ENCODE measurements at regions not wholly inside any gene's neighbourhood (a gene's known extent, or its start where the extent isn't known, plus 50 kb on each side); places are given as distances from the start of the nearest gene placed in this dataset.

- H3K27ac Mint-ChIP-seq (ENCODE audit: unreplicated experiment) = no peak overlapping the region
- FAIRE-seq = no peak
- Histone ChIP-seq H3K27ac (ENCODE audit: low read depth, low read length) (no peak overlapping the region), H3K4me3 (ENCODE audit: insufficient read depth, low read depth, low read length) (no peak overlapping the region), H3K4me1 (ENCODE audit: insufficient read depth, low read length) (no peaks in the 10 kb centered on the region), H3K36me3 (ENCODE audit: insufficient read depth, low read length) (no peaks in the 10 kb centered on the region), H3K9ac (ENCODE audit: low read length) (no peak overlapping the region), H3K79me2 (ENCODE audit: insufficient read depth, low read length) (no peaks in the 10 kb centered on the region), H3K9me3 (ENCODE audit: insufficient read depth, low read depth, low read length) (no peaks in the 10 kb centered on the region), H3K27me3 (ENCODE audit: insufficient read depth, low read length) (no peaks in the 10 kb centered on the region), H2AFZ (ENCODE audit: low read depth, low read length) (no peak overlapping the region), H4K20me1 (ENCODE audit: insufficient read depth, low read length) (no peaks in the 10 kb centered on the region), H3K4me2 (ENCODE audit: low read length) (no peak overlapping the region)
- no peaks in the 10 kb centered on the region for H3K9me3 Mint-ChIP-seq (ENCODE audit: unreplicated experiment)
- H3K27me3 Mint-ChIP-seq (ENCODE audit: low read depth, unreplicated experiment) = no peaks in the 10 kb centered on the region
- H3K4me1 Mint-ChIP-seq (ENCODE audit: low read depth, unreplicated experiment) = no peaks in the 10 kb centered on the region
- no peak for DNase-seq (ENCODE audit: low read depth)
- TF ChIP-seq EZH2 (IDR thresholded peaks at IDR 0.05; ENCODE audit: insufficient read depth, low read length) (no peak), CTCF (IDR thresholded peaks at IDR 0.05; ENCODE audit: insufficient read depth, low read depth, low read length) (no peak)
- no peak overlapping the region for H3K4me3 Mint-ChIP-seq (ENCODE audit: unreplicated experiment)
- no peaks in the 10 kb centered on the region for H3K36me3 Mint-ChIP-seq (ENCODE audit: low read depth, unreplicated experiment)
Measured at GRCh38 chr15:26280281-26280680, 417.2 kb upstream of the ATP10A start.

- Mint-ChIP-seq H3K36me3 (ENCODE audit: low read depth, unreplicated experiment) (no peaks in the 10 kb centered on the region), H3K9me3 (ENCODE audit: unreplicated experiment) (no peaks in the 10 kb centered on the region), H3K4me1 (ENCODE audit: low read depth, unreplicated experiment) (peaks cover 3% of the 10 kb centered on the region), H3K4me3 (ENCODE audit: unreplicated experiment) (no peak overlapping the region), H3K27me3 (ENCODE audit: low read depth, unreplicated experiment) (peaks cover 12% of the 10 kb centered on the region), H3K27ac (ENCODE audit: unreplicated experiment) (no peak overlapping the region)
- Histone ChIP-seq H3K4me1 (ENCODE audit: insufficient read depth, low read length) (no peaks in the 10 kb centered on the region), H3K9ac (ENCODE audit: low read length) (no peak overlapping the region), H4K20me1 (ENCODE audit: insufficient read depth, low read length) (no peaks in the 10 kb centered on the region), H3K36me3 (ENCODE audit: insufficient read depth, low read length) (no peaks in the 10 kb centered on the region), H3K4me2 (ENCODE audit: low read length) (no peak overlapping the region), H2AFZ (ENCODE audit: low read depth, low read length) (no peak overlapping the region), H3K79me2 (ENCODE audit: insufficient read depth, low read length) (no peaks in the 10 kb centered on the region), H3K9me3 (ENCODE audit: insufficient read depth, low read depth, low read length) (no peaks in the 10 kb centered on the region), H3K4me3 (ENCODE audit: insufficient read depth, low read depth, low read length) (no peak overlapping the region), H3K27me3 (ENCODE audit: insufficient read depth, low read length) (no peaks in the 10 kb centered on the region), H3K27ac (ENCODE audit: low read depth, low read length) (no peak overlapping the region)
- no peak for TF ChIP-seq CTCF (IDR thresholded peaks at IDR 0.05; ENCODE audit: insufficient read depth, low read depth, low read length)
- no peak for TF ChIP-seq EZH2 (IDR thresholded peaks at IDR 0.05; ENCODE audit: insufficient read depth, low read length)
- FAIRE-seq = no peak
- DNase-seq (ENCODE audit: low read depth) = no peak
Measured at GRCh38 chr15:26261966-26262365, 398.8 kb upstream of the ATP10A start.

GRCh38 chr15:26261413-26261812 is 398.3 kb upstream of the ATP10A start:
- H3K27ac ChIP-seq (ENCODE audit: low read depth, low read length) = no peak overlapping the region
- H3K4me1 ChIP-seq (ENCODE audit: insufficient read depth, low read length) = no peaks in the 10 kb centered on the region
- H3K9ac ChIP-seq (ENCODE audit: low read length) = no peak overlapping the region
- Mint-ChIP-seq H3K27ac (ENCODE audit: unreplicated experiment) (no peak overlapping the region), H3K4me3 (ENCODE audit: unreplicated experiment) (no peak overlapping the region), H3K4me1 (ENCODE audit: low read depth, unreplicated experiment) (peaks cover 3% of the 10 kb centered on the region), H3K27me3 (ENCODE audit: low read depth, unreplicated experiment) (peaks cover 12% of the 10 kb centered on the region), H3K9me3 (ENCODE audit: unreplicated experiment) (no peaks in the 10 kb centered on the region), H3K36me3 (ENCODE audit: low read depth, unreplicated experiment) (no peaks in the 10 kb centered on the region)
- no peak overlapping the region for H3K4me2 ChIP-seq (ENCODE audit: low read length)
- no peak for TF ChIP-seq CTCF (IDR thresholded peaks at IDR 0.05; ENCODE audit: insufficient read depth, low read depth, low read length)
- TF ChIP-seq EZH2 (IDR thresholded peaks at IDR 0.05; ENCODE audit: insufficient read depth, low read length) = no peak
- DNase-seq (ENCODE audit: low read depth) (no peak), FAIRE-seq (no peak)
- H3K27me3 ChIP-seq (ENCODE audit: insufficient read depth, low read length) = no peaks in the 10 kb centered on the region
- H3K9me3 ChIP-seq (ENCODE audit: insufficient read depth, low read depth, low read length) = no peaks in the 10 kb centered on the region
- no peaks in the 10 kb centered on the region for H3K79me2 ChIP-seq (ENCODE audit: insufficient read depth, low read length)
- H4K20me1 ChIP-seq (ENCODE audit: insufficient read depth, low read length) = no peaks in the 10 kb centered on the region
- H3K4me3 ChIP-seq (ENCODE audit: insufficient read depth, low read depth, low read length) = no peak overlapping the region
- H3K36me3 ChIP-seq (ENCODE audit: insufficient read depth, low read length) = no peaks in the 10 kb centered on the region
- no peak overlapping the region for H2AFZ ChIP-seq (ENCODE audit: low read depth, low read length)

Measured in astrocyte (in vitro differentiated cells and primary cell).